H1 (cell line): ENCODE measurements at regions not wholly inside any gene's neighbourhood (a gene's known extent, or its start where the extent isn't known, plus 50 kb on each side); places are given as distances from the start of the nearest gene placed in this dataset.

Source experiments
- EGR1 ChIP-seq: IDR thresholded peaks from 2 replicates; pipeline ENCODE4 v1.6.1; 2011; ENCODE audit warnings: low read depth, low read length, borderline replicate concordance
- FOSL1 ChIP-seq: IDR thresholded peaks from 2 replicates; pipeline ENCODE4 v1.6.1; 2011; ENCODE audit warnings: mild to moderate bottlenecking, low read depth, low read length, moderate library complexity; ENCODE audit not compliant: insufficient read depth
- NANOG ChIP-seq: IDR thresholded peaks from 2 replicates; pipeline ENCODE4 v1.6.1; 2011; ENCODE audit warnings: low read length, low read depth, mild to moderate bottlenecking, inconsistent platforms; ENCODE audit not compliant: insufficient read depth, poor library complexity, severe bottlenecking
- SUZ12 ChIP-seq: fragments of 200-600 bp; sonication (generic); IDR thresholded peaks from 2 replicates; pipeline ENCODE4 v1.6.1; 2012; ENCODE audit warnings: mild to moderate bottlenecking, inconsistent platforms, low read length, moderate library complexity, mixed read lengths
- TCF12 ChIP-seq: IDR thresholded peaks from 2 replicates; pipeline ENCODE4 v1.6.1; 2011; ENCODE audit warnings: low read depth, mild to moderate bottlenecking, low read length
- TF ChIP-seq, protein P1 (sequence below), 3 experiments: IDR thresholded peaks; 1 replicate in 2 of 3; 2 replicates in 1 of 3; pipeline versions ENCODE4 v1.5.1 to v1.6.1; 2011; ENCODE audit warnings: low read length in 3 of 3, mild to moderate bottlenecking in 3 of 3, inconsistent platforms in 2 of 3, low read depth in 1 of 3, moderate library complexity in 1 of 3; ENCODE audit not compliant: insufficient read depth in 1 of 3; ENCODE audit errors: control extremely low read depth in 1 of 3
- TF ChIP-seq, protein P2 (sequence below): IDR thresholded peaks from 2 replicates; pipeline ENCODE4 v1.6.1; 2012; ENCODE audit warnings: inconsistent platforms
- TF ChIP-seq, protein P3 (sequence below): IDR thresholded peaks from 2 replicates; pipeline ENCODE4 v1.6.1; 2011; ENCODE audit warnings: low read depth, mild to moderate bottlenecking, low read length; ENCODE audit not compliant: insufficient read depth

DNA sequence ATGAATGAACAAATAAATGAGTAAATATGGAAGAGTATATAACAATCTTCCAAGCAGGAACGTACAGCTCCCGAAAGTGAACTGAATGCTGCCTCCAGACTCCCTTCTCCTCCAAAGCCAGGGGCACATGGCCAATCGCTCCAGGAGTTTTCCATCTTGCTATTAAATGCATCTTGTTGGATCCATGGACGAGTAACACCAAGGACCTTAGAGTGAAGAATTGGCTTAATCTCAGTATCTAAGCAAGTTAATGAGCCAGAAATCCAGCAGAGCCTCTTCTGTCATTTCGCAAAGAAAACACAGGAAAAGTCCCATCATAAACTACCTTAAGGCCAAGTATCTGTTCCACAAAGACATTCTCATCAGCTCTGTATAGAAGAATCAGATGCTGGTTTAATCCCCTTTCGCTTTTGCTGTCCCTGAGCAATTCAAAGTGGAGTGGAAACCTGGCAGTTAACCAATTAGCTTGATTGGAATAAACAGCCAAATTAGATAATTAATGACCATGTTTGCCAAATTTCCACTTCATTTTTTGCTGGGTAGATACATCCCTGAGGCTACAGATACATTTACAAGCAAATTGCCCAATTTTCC lies 116.0 kb downstream of the MIS18A start (continued):
- TF ChIP-seq, protein P1, sequence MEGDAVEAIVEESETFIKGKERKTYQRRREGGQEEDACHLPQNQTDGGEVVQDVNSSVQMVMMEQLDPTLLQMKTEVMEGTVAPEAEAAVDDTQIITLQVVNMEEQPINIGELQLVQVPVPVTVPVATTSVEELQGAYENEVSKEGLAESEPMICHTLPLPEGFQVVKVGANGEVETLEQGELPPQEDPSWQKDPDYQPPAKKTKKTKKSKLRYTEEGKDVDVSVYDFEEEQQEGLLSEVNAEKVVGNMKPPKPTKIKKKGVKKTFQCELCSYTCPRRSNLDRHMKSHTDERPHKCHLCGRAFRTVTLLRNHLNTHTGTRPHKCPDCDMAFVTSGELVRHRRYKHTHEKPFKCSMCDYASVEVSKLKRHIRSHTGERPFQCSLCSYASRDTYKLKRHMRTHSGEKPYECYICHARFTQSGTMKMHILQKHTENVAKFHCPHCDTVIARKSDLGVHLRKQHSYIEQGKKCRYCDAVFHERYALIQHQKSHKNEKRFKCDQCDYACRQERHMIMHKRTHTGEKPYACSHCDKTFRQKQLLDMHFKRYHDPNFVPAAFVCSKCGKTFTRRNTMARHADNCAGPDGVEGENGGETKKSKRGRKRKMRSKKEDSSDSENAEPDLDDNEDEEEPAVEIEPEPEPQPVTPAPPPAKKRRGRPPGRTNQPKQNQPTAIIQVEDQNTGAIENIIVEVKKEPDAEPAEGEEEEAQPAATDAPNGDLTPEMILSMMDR (IDR thresholded peaks at IDR 0.05; ENCODE audit: control extremely low read depth in 1 of 3, insufficient read depth in 1 of 3, low read depth in 1 of 3, low read length in 3 of 3): no peak
- TF ChIP-seq, protein P2, sequence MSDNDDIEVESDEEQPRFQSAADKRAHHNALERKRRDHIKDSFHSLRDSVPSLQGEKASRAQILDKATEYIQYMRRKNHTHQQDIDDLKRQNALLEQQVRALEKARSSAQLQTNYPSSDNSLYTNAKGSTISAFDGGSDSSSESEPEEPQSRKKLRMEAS: no peak
- no peak for TF ChIP-seq NANOG
- TF ChIP-seq FOSL1: no peak
- TF ChIP-seq SUZ12: no peak
- TF ChIP-seq TCF12: no peak
- no peak for TF ChIP-seq EGR1
- TF ChIP-seq, protein P3, sequence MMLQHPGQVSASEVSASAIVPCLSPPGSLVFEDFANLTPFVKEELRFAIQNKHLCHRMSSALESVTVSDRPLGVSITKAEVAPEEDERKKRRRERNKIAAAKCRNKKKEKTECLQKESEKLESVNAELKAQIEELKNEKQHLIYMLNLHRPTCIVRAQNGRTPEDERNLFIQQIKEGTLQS: no peak
